ENCODE measurements at regions not wholly inside any gene's neighbourhood (a gene's known extent, or its start where the extent isn't known, plus 50 kb on each side); places are given as distances from the start of the nearest gene placed in this dataset.

- no peaks in the 10 kb centered on the region for H3K79me2 ChIP-seq (ENCODE audit: low read length)
- no peak for TF ChIP-seq EZH2 (optimal IDR thresholded peaks at IDR 0.05; ENCODE audit: low read depth, low read length)
- TF ChIP-seq EZH2phosphoT487 (IDR thresholded peaks at IDR 0.05; ENCODE audit: low read length): no peak
- no peak for TF ChIP-seq CTCF (IDR thresholded peaks at IDR 0.05; ENCODE audit: low read length)
- H3K4me3 ChIP-seq (ENCODE audit: low read length): no peak overlapping the region
- no peaks in the 10 kb centered on the region for H3K4me1 ChIP-seq (ENCODE audit: low read length)
- no peaks in the 10 kb centered on the region for H4K20me1 ChIP-seq (ENCODE audit: insufficient read depth, low read length)
- H3K27ac ChIP-seq (ENCODE audit: low read length): no peak overlapping the region
- H3K9me3 ChIP-seq (replicated peaks; ENCODE audit: insufficient read depth, low read length): no peaks in the 10 kb centered on the region
- no peaks in the 10 kb centered on the region for H3K36me3 ChIP-seq (replicated peaks; ENCODE audit: insufficient read depth, low read length)
- H3K27me3 ChIP-seq (replicated peaks; ENCODE audit: insufficient read depth, low read length): no peaks in the 10 kb centered on the region
- no peak overlapping the region for H3K9ac ChIP-seq (ENCODE audit: low read length)
- H3K4me2 ChIP-seq (ENCODE audit: low read depth, low read length): no peak overlapping the region
- H3K9me2 ChIP-seq (replicated peaks; ENCODE audit: insufficient read depth, low read length): no peaks in the 10 kb centered on the region
- no peak for DNase-seq
- no peaks in the 10 kb centered on the region for H3F3A ChIP-seq (ENCODE audit: insufficient read depth, low read length)
- H2AFZ ChIP-seq (ENCODE audit: low read length): no peak overlapping the region
These were observed 305.2 kb upstream of the SEMA6D start for GRCh38 chr15:47412136-47412535.

GRCh38 chr15:47412802-47413201 is 304.5 kb upstream of the SEMA6D start:
- no peak overlapping the region for H3K4me2 ChIP-seq (ENCODE audit: low read depth, low read length)
- no peaks in the 10 kb centered on the region for H3K36me3 ChIP-seq (replicated peaks; ENCODE audit: insufficient read depth, low read length)
- no peak overlapping the region for H3K27ac ChIP-seq (ENCODE audit: low read length)
- H3K9ac ChIP-seq (ENCODE audit: low read length): no peak overlapping the region
- H3K9me2 ChIP-seq (replicated peaks; ENCODE audit: insufficient read depth, low read length): no peaks in the 10 kb centered on the region
- no peaks in the 10 kb centered on the region for H3K79me2 ChIP-seq (ENCODE audit: low read length)
- DNase-seq: no peak
- H3K4me1 ChIP-seq (ENCODE audit: low read length): no peaks in the 10 kb centered on the region
- no peak for TF ChIP-seq CTCF (IDR thresholded peaks at IDR 0.05; ENCODE audit: low read length)
- TF ChIP-seq EZH2phosphoT487 (IDR thresholded peaks at IDR 0.05; ENCODE audit: low read length): no peak
- no peak for TF ChIP-seq EZH2 (optimal IDR thresholded peaks at IDR 0.05; ENCODE audit: low read depth, low read length)
- H3K4me3 ChIP-seq (ENCODE audit: low read length): no peak overlapping the region
- no peaks in the 10 kb centered on the region for H3K27me3 ChIP-seq (replicated peaks; ENCODE audit: insufficient read depth, low read length)
- H2AFZ ChIP-seq (ENCODE audit: low read length): no peak overlapping the region
- H4K20me1 ChIP-seq (ENCODE audit: insufficient read depth, low read length): no peaks in the 10 kb centered on the region
- H3K9me3 ChIP-seq (replicated peaks; ENCODE audit: insufficient read depth, low read length): no peaks in the 10 kb centered on the region
- no peaks in the 10 kb centered on the region for H3F3A ChIP-seq (ENCODE audit: insufficient read depth, low read length)

- no peak overlapping the region for H3K27ac ChIP-seq (ENCODE audit: low read length)
- no peaks in the 10 kb centered on the region for H3K36me3 ChIP-seq (replicated peaks; ENCODE audit: insufficient read depth, low read length)
- no peak overlapping the region for H3K4me3 ChIP-seq (ENCODE audit: low read length)
- no peaks in the 10 kb centered on the region for H4K20me1 ChIP-seq (ENCODE audit: insufficient read depth, low read length)
- TF ChIP-seq EZH2phosphoT487 (IDR thresholded peaks at IDR 0.05; ENCODE audit: low read length) (no peak), CTCF (IDR thresholded peaks at IDR 0.05; ENCODE audit: low read length) (no peak), EZH2 (optimal IDR thresholded peaks at IDR 0.05; ENCODE audit: low read depth, low read length) (no peak)
- no peak overlapping the region for H2AFZ ChIP-seq (ENCODE audit: low read length)
- no peaks in the 10 kb centered on the region for H3K4me1 ChIP-seq (ENCODE audit: low read length)
- no peaks in the 10 kb centered on the region for H3K9me2 ChIP-seq (replicated peaks; ENCODE audit: insufficient read depth, low read length)
- H3F3A ChIP-seq (ENCODE audit: insufficient read depth, low read length): no peaks in the 10 kb centered on the region
- no peaks in the 10 kb centered on the region for H3K79me2 ChIP-seq (ENCODE audit: low read length)
- no peak for DNase-seq
- no peak overlapping the region for H3K9ac ChIP-seq (ENCODE audit: low read length)
- H3K27me3 ChIP-seq (replicated peaks; ENCODE audit: insufficient read depth, low read length): no peaks in the 10 kb centered on the region
- no peaks in the 10 kb centered on the region for H3K9me3 ChIP-seq (replicated peaks; ENCODE audit: insufficient read depth, low read length)
- no peak overlapping the region for H3K4me2 ChIP-seq (ENCODE audit: low read depth, low read length)
These were observed 303.1 kb upstream of the SEMA6D start for GRCh38 chr15:47414207-47414606.

All from MM.1S (cell line).